ENCODE measurements at regions not wholly inside any gene's neighbourhood (a gene's known extent, or its start where the extent isn't known, plus 50 kb on each side); places are given as distances from the start of the nearest gene placed in this dataset.

GRCh38 chr6:1053586-1053985 lies 258.3 kb upstream of the FOXQ1 start:
- DNase-seq: no peak

GRCh38 chr6:1052262-1052661 lies 259.6 kb upstream of the FOXQ1 start:
- no peak for DNase-seq

GRCh38 chr6:1049900-1050299 lies 262.0 kb upstream of the FOXQ1 start:
- no peak for DNase-seq

- DNase-seq: no peak
Measured at GRCh38 chr6:1049170-1049569, 262.7 kb upstream of the FOXQ1 start.

- no peak for DNase-seq
Measured at GRCh38 chr6:1047981-1048541, 263.8 kb upstream of the FOXQ1 start.

- no peak for DNase-seq
Measured at GRCh38 chr6:1045239-1045638, 266.7 kb upstream of the FOXQ1 start.

- DNase-seq: no peak
Measured at GRCh38 chr6:1044040-1044836, 267.7 kb upstream of the FOXQ1 start.

- DNase-seq: no peak
Measured at GRCh38 chr6:1043458-1043836, 268.5 kb upstream of the FOXQ1 start.

GRCh38 chr6:1042583-1043457 lies 269.1 kb upstream of the FOXQ1 start:
- DNase-seq: no peak

- no peak for DNase-seq
Measured at GRCh38 chr6:1040393-1040792, 271.5 kb upstream of the FOXQ1 start.

- DNase-seq: no peak
Measured at GRCh38 chr6:1039746-1040145, 272.2 kb upstream of the FOXQ1 start.

- no peak for DNase-seq
Measured at GRCh38 chr6:1039191-1039590, 272.7 kb upstream of the FOXQ1 start.

GRCh38 chr6:1037430-1038202 lies 274.3 kb upstream of the FOXQ1 start:
- DNase-seq: no peak

- no peak for DNase-seq
Measured at GRCh38 chr6:1035401-1035800, 276.5 kb upstream of the FOXQ1 start.

- DNase-seq: no peak
Measured at GRCh38 chr6:1031720-1032119, 280.2 kb upstream of the FOXQ1 start.

GRCh38 chr6:1029141-1029540 lies 282.8 kb upstream of the FOXQ1 start:
- DNase-seq: no peak

GRCh38 chr6:1028723-1029122 lies 283.2 kb upstream of the FOXQ1 start:
- no peak for DNase-seq

GRCh38 chr6:1027795-1028569 lies 283.9 kb upstream of the FOXQ1 start:
- DNase-seq: no peak

- DNase-seq: no peak
Measured at GRCh38 chr6:1027109-1027794, 284.6 kb upstream of the FOXQ1 start.

- no peak for DNase-seq
Measured at GRCh38 chr6:1025821-1026220, 286.1 kb upstream of the FOXQ1 start.

GRCh38 chr6:1024587-1024986 lies 287.3 kb upstream of the FOXQ1 start:
- DNase-seq: no peak

GRCh38 chr6:1024161-1024560 lies 287.7 kb upstream of the FOXQ1 start:
- DNase-seq: no peak

Data from CD4-positive, alpha-beta T cell treated with Interleukin-1 beta for 1 hour (primary cell).